GM10266 (cell line): ENCODE measurements at regions not wholly inside any gene's neighbourhood (a gene's known extent, or its start where the extent isn't known, plus 50 kb on each side); places are given as distances from the start of the nearest gene placed in this dataset.

ENCODE experiments used
- DNase-seq: peaks from one replicate; pipeline ENCODE4 v3.0.0; 2012; ENCODE audit errors: extremely low spot score
- TF ChIP-seq, protein P1 (sequence below): IDR thresholded peaks from 2 replicates; pipeline ENCODE4 v1.5.1; 2012; ENCODE audit warnings: mild to moderate bottlenecking, low read depth; ENCODE audit not compliant: control insufficient read depth, insufficient read depth; ENCODE audit errors: missing control alignments

DNA sequence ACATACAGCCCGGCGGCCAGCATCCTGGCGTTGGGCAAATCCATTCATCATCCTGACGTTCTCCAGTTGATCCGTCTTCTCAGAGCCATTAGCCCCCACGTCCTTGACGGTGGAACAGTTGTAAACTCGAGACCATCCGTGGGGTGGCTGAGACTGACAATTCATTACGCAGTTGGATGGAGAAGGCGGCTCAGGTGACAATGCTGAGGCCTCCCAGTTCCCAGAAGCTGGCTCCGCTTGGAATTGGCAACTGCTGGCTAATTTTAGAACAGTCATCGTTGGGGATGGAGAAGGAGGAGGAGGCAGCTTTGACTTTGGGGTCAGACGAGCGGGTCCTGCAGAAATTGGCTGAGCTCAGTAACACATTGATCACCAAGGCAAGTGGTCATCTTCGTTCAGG is 186.5 kb downstream of the PHETA1 start:
- TF ChIP-seq, protein P1, sequence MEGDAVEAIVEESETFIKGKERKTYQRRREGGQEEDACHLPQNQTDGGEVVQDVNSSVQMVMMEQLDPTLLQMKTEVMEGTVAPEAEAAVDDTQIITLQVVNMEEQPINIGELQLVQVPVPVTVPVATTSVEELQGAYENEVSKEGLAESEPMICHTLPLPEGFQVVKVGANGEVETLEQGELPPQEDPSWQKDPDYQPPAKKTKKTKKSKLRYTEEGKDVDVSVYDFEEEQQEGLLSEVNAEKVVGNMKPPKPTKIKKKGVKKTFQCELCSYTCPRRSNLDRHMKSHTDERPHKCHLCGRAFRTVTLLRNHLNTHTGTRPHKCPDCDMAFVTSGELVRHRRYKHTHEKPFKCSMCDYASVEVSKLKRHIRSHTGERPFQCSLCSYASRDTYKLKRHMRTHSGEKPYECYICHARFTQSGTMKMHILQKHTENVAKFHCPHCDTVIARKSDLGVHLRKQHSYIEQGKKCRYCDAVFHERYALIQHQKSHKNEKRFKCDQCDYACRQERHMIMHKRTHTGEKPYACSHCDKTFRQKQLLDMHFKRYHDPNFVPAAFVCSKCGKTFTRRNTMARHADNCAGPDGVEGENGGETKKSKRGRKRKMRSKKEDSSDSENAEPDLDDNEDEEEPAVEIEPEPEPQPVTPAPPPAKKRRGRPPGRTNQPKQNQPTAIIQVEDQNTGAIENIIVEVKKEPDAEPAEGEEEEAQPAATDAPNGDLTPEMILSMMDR = no peak
- DNase-seq = no peak

DNA sequence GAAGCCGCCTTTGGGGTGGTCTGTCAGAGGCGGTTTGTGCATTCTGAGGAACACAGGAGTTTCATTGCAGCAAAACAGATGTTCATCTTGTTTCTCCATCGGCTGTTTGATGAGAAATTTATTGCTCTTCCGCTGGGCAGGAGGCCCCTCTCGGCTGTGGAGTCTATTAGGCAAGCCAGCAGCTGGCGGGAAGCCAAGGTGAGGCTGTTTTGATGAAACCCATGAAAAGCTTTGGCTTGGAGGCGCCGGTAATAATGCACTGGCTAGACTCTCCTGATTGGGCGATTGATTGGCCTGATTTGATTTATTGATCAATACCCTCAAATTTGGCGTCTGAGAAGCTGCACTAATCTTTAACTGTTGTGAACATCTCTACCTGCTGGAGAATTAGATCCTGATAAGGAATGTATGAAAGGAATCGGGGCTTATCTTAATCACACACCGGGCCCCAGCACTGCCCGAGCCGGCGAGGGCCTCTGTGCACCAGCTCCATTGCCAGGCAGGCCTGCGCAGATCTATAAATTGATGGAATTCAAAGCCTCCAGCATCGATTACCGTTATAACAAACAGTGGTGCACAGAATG is 187.7 kb downstream of the PHETA1 start:
- TF ChIP-seq, protein P1 = no peak
- no peak for DNase-seq

DNA sequence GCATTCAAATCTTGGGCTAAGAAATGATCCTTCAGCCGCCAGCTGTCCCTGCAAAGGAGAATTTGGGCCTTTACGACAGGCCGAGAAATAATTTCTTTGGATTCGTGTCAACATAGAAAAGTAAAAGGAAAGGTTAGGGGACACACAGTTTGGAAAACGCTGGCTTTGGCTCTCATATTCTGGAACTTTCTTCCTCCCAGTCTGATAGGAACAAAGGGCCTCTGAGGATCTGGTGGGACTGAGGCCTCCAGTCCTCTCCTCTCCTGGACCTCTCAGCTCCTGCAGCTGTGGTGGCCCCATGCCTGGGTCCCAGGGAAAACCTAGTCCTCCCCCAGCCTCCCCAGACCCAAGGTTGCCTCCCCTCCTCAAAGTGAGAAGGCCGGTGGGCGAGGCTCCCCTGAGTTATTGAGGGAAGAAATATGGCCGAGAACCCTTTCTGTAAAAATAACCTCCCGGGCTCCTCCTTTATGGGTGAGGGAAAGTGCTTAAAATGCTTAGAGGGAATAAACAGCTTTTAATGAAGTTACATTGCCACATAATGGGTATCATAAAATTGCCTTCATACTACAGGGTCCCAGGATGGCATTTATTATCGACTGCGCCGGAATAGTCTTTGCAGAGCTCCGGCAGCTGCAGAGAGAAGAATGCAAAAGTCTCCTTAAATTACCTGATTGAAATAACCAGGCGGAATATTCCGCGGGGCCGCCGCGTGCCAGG is 188.3 kb downstream of the PHETA1 start:
- TF ChIP-seq, protein P1 = no peak

DNA sequence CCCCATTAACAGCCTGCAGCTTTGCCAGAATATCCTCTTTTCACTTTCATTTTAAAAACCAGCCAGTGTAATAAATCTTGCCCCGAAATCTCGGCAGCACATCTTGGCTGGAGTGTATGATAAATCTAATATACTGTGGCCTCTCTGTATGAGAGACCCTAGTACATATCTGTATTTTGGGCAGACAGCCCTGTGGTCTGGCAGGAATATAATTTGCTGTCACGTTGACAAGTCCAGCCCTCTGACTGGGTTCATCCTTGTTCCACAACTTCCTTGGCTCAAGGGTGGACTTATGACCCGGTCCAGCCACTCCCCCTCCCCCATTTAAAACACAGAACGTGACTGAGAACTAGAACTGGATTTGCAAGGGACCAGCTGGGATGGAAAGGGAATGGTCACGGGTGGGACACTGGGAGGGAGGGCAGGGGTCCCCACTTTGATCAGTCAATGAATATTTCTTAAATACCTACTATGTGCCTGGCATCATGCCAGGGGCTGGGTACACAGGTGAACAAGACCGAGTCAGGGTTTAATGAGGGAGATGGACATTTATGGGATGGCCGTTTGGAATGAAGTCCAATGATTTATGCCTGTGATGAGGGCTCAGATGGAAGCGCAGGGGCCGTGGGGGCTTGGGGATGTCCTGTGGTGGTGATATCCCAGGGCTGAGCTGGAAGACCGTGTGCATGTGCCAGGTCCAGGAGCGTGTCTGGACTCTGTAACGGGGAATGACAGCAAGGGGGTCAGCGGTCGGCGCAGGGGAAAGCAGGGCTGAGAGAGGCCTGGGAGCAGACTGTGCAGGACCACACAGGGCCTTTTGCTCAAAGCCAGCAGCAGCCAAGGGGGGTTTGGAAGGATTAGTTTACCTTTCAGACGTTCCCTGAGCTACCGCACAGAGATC is 190.5 kb downstream of the PHETA1 start:
- no peak for DNase-seq
- TF ChIP-seq, protein P1 = no peak

More for the DNA sequence above, 188.3 kb downstream of the PHETA1 start:
- no peak for DNase-seq

DNA sequence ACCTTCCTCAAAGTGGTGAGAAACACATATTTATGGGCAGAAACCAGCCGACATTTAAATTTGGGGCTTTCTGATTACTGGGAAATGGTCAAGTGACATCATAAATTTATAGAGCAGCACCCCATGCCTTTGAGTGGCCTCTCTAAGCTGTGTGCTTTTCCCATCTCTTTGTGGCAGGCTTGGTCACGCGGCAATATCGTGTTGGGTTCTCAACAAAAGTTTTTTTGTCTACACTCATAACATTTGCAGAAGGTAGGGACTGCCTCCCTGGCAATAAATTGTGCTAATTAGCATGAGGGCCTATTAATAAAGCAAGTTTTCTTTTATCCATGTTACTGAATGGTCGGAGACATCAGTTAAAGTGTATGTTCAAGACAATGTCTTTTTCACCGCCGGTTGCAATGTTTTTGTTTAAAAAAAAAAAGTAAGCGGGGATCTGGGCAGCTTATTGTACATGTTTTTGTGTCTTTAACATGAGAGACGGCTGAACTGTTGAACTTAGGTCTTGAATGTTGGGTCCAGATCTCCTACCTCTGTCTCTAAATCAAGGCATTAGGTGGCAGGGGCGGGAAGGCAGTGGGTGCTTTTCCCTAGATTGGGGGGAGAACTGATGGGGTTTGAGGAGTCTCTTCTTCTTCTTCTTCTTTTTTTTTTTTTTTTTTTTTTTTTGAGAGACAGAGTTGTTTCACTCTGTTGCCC is 193.3 kb downstream of the PHETA1 start:
- no peak for DNase-seq
- TF ChIP-seq, protein P1 = no peak

DNA sequence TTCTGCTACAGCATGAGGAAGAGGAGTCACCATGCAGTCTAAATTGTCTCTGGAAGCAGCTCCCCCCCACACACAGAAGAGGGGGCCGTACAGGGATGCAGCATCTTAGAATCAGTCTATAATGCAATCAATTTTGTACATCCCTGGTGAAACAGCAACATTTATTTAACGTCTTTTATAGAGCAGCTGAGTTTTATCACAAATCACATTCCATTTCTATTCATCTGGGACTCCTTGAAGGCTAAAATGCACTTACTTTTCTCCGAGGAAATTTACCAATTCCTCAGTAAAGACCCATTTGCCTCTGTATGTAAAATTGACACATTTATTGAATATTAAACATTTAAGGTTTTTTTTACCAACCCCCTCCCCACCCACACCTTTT is 193.9 kb downstream of the PHETA1 start:
- TF ChIP-seq, protein P1 = no peak
- no peak for DNase-seq
